ENCODE measurements at regions not wholly inside any gene's neighbourhood (a gene's known extent, or its start where the extent isn't known, plus 50 kb on each side); places are given as distances from the start of the nearest gene placed in this dataset.

DNA sequence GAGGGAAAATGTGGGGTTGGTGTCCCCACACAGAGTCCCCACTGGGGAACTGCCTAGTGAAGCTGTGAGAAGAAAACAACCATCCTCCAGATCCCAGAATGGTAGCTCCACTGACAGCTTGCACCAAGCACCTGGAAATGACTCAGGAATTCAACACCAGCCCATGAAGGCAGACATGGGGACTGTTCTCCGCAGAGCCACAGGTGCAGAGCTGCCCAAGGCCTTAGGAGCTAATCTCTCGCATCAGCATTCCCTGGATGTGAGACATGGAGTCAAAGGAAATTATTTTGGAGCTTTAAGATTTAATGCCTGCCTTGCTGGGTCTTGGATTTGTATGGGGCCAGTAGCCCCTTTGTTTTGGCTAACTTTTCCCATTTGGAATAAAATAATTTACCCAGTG, 367.9 kb downstream of the FAM133A start:
- WGBS, 2 donors = 86 to 90% methylated on average over 2 of the region's 2 CpGs
- DNase-seq (no peak), ATAC-seq (ENCODE audit: low FRiP score) (no peak)
- Histone ChIP-seq H3K27ac (ENCODE audit: low read depth in 1 of 2, low read length in 2 of 2) (no peak overlapping the region), H3K9me3 (ENCODE audit: control insufficient read depth, low read length) (no peaks in the 10 kb centered on the region), H3K27me3 (ENCODE audit: control insufficient read depth in 1 of 2, insufficient read depth in 2 of 2, low read length in 1 of 2) (no peaks in the 10 kb centered on the region), H3K36me3 (ENCODE audit: control insufficient read depth in 1 of 2, insufficient read depth in 2 of 2, low read length in 1 of 2) (no peaks in the 10 kb centered on the region), H3K4me1 (ENCODE audit: control insufficient read depth in 1 of 2, insufficient read depth in 2 of 2, low read length in 2 of 2) (no peaks in the 10 kb centered on the region), H3K4me3 (ENCODE audit: low read length in 2 of 2) (no peak overlapping the region)
- intact Hi-C loops (cut with DNase I) = no loop called here

DNA sequence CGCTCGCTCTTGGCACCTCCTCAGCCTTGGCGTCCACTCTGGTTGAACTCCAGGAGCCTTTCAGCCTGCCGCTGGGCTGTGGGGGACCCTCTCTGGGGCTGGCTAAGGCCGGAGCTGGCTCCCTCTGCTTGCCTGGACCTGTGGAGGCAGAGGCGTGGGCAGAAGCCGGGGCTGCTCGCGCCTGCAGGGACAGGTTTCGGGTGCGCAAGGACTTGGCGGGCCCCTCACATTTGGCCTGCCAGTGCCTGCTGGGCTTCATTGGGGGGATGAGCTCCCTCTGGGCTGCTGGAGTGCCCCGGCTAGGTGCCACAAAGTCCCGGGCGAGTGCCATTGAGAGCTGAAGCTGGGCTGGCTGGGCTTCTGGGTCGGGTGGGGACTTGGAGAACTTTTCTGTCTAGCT, 371.7 kb downstream of the FAM133A start:
- Histone ChIP-seq H3K27ac (ENCODE audit: low read depth in 1 of 2, low read length in 2 of 2) (no peak overlapping the region), H3K4me1 (ENCODE audit: control insufficient read depth in 1 of 2, insufficient read depth in 2 of 2, low read length in 2 of 2) (no peaks in the 10 kb centered on the region), H3K27me3 (ENCODE audit: control insufficient read depth in 1 of 2, insufficient read depth in 2 of 2, low read length in 1 of 2) (no peaks in the 10 kb centered on the region), H3K9me3 (ENCODE audit: control insufficient read depth, low read length) (no peaks in the 10 kb centered on the region), H3K4me3 (ENCODE audit: low read length in 2 of 2) (no peak overlapping the region), H3K36me3 (ENCODE audit: control insufficient read depth in 1 of 2, insufficient read depth in 2 of 2, low read length in 1 of 2) (no peaks in the 10 kb centered on the region)
- intact Hi-C loops (cut with DNase I) = no loop called here
- no peak for DNase-seq
- 85 to 87% methylated on average over 16 of the region's 16 CpGs for WGBS, 2 donors
- ATAC-seq (ENCODE audit: low FRiP score) = no peak

DNA sequence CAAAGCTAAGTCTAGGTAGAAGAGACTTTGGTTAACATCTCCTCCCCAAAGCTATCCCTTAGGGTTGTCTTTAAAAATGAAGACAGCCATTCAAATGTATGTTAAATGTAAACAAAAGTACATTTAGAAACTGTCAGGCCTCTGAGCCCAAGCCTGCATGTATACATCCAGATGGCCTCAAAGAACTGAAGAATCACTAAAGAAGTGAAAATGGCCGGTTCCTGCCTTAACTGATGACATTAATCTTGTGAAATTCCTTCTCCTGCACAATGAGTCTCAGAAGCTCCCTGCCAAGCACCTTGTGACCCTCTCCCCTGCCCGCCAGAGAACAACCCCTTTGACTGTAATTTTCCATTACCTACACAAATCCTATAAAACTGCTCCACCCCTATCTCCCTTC, 377.9 kb downstream of the FAM133A start:
- Histone ChIP-seq H3K36me3 (ENCODE audit: control insufficient read depth in 1 of 2, insufficient read depth in 2 of 2, low read length in 1 of 2) (no peaks in the 10 kb centered on the region), H3K27ac (ENCODE audit: low read depth in 1 of 2, low read length in 2 of 2) (no peak overlapping the region), H3K4me3 (ENCODE audit: low read length in 2 of 2) (no peak overlapping the region), H3K27me3 (ENCODE audit: control insufficient read depth in 1 of 2, insufficient read depth in 2 of 2, low read length in 1 of 2) (no peaks in the 10 kb centered on the region), H3K9me3 (ENCODE audit: control insufficient read depth, low read length) (no peaks in the 10 kb centered on the region), H3K4me1 (ENCODE audit: control insufficient read depth in 1 of 2, insufficient read depth in 2 of 2, low read length in 2 of 2) (no peaks in the 10 kb centered on the region)
- intact Hi-C loops (cut with DNase I) = no loop called here
- no peak for DNase-seq
- WGBS, 2 donors = 24 to 39% methylated on average over 2 of the region's 2 CpGs
- ATAC-seq (ENCODE audit: low FRiP score) = no peak

DNA sequence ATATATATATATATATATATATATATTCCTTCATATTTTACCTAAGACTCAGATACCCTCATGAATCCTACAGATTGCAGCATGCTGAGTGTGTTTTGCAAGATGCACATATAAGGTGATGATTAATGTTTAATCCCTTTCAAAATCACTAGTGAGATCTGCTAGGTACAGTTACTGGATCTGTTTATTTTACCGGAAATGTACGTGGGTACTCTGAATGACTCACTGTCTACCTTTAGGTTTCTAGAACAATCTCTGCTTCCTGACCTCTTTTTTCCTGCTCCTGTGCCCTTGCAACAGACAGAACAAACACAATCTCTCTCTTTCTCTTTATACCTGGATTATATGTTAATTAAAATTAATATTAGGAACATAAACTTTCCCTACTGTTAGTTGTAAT, 379.6 kb downstream of the FAM133A start:
- 45 to 67% methylated on average over 2 of the region's 2 CpGs for WGBS, 2 donors
- H3K4me3 ChIP-seq (ENCODE audit: low read length in 2 of 2) = no peak overlapping the region
- H3K9me3 ChIP-seq (ENCODE audit: control insufficient read depth, low read length) = no peaks in the 10 kb centered on the region
- H3K27ac ChIP-seq (ENCODE audit: low read depth in 1 of 2, low read length in 2 of 2) = no peak overlapping the region
- H3K4me1 ChIP-seq (ENCODE audit: control insufficient read depth in 1 of 2, insufficient read depth in 2 of 2, low read length in 2 of 2) = no peaks in the 10 kb centered on the region
- no peak for ATAC-seq (ENCODE audit: low FRiP score)
- intact Hi-C loops (cut with DNase I) = no loop called here
- DNase-seq = no peak
- H3K27me3 ChIP-seq (ENCODE audit: control insufficient read depth in 1 of 2, insufficient read depth in 2 of 2, low read length in 1 of 2) = no peaks in the 10 kb centered on the region
- no peaks in the 10 kb centered on the region for H3K36me3 ChIP-seq (ENCODE audit: control insufficient read depth in 1 of 2, insufficient read depth in 2 of 2, low read length in 1 of 2)

DNA sequence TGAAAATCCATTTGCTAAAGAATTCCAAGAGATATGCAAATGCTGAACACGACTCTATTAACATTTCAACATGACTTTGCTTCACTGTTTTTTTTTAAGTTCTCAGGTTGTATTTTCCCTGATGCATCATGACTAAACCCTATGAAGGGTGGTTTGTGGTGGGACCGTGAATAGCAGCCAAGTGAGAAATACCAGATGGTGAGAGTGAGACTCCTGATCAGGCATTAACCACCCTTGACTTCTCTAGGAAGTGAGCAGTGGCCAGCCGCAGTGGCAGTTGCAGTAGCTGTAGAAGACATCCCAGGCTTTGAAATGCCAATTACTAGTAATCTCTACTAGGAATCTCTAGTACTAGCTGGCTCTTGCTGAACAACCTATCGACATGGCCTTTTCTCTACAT, 383.4 kb downstream of the FAM133A start:
- H3K36me3 ChIP-seq (ENCODE audit: control insufficient read depth in 1 of 2, insufficient read depth in 2 of 2, low read length in 1 of 2) = no peaks in the 10 kb centered on the region
- H3K27ac ChIP-seq (ENCODE audit: low read depth in 1 of 2, low read length in 2 of 2) = no peak overlapping the region
- H3K4me3 ChIP-seq (ENCODE audit: low read length in 2 of 2) = no peak overlapping the region
- ATAC-seq (ENCODE audit: low FRiP score) = no peak
- H3K9me3 ChIP-seq (ENCODE audit: control insufficient read depth, low read length) = no peaks in the 10 kb centered on the region
- no peaks in the 10 kb centered on the region for H3K4me1 ChIP-seq (ENCODE audit: control insufficient read depth in 1 of 2, insufficient read depth in 2 of 2, low read length in 2 of 2)
- H3K27me3 ChIP-seq (ENCODE audit: control insufficient read depth in 1 of 2, insufficient read depth in 2 of 2, low read length in 1 of 2) = no peaks in the 10 kb centered on the region
- intact Hi-C loops (cut with DNase I) = no loop called here
- DNase-seq = no peak
- 60 to 70% methylated on average over 4 of the region's 4 CpGs for WGBS, 2 donors

DNA sequence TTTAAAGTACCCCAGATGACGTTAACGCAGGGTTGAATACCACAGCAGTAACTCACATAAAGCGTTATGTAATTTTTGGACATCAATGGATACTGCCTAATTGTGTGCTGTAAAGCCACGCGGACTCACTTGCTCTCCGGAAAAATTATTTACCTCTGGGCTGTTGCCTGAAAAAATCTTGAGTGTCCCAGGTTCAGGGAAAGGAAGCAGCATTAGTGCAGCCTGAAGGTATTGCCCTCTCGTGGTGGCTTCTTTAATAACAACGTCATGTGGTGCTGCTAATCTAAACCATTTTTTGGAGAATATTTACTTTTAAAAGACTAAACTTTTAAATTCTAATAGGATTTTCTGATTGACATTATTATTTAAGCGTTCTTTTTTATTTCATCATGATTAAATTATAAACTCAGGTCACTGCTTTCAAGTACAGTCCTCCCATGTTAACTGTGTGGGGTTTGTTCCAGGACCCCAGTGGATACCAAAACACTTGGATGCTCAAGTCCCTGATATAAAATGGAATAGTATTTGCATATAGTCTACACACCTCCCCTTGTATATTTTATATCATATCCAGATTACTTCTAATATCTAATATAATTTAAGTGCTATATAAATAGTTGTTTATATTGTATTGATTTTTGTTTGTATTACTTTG, 384.8 kb downstream of the FAM133A start:
- Histone ChIP-seq H3K4me1 (ENCODE audit: control insufficient read depth in 1 of 2, insufficient read depth in 2 of 2, low read length in 2 of 2) (no peaks in the 10 kb centered on the region), H3K36me3 (ENCODE audit: control insufficient read depth in 1 of 2, insufficient read depth in 2 of 2, low read length in 1 of 2) (no peaks in the 10 kb centered on the region), H3K27me3 (ENCODE audit: control insufficient read depth in 1 of 2, insufficient read depth in 2 of 2, low read length in 1 of 2) (no peaks in the 10 kb centered on the region), H3K27ac (ENCODE audit: low read depth in 1 of 2, low read length in 2 of 2) (no peak overlapping the region), H3K4me3 (ENCODE audit: low read length in 2 of 2) (no peak overlapping the region), H3K9me3 (ENCODE audit: control insufficient read depth, low read length) (no peaks in the 10 kb centered on the region)
- intact Hi-C loops (cut with DNase I) = no loop called here
- 18 to 29% methylated on average over 9 of the region's 9 CpGs for WGBS, 2 donors
- ATAC-seq (ENCODE audit: low FRiP score) = no peak
- DNase-seq = no peak

DNA sequence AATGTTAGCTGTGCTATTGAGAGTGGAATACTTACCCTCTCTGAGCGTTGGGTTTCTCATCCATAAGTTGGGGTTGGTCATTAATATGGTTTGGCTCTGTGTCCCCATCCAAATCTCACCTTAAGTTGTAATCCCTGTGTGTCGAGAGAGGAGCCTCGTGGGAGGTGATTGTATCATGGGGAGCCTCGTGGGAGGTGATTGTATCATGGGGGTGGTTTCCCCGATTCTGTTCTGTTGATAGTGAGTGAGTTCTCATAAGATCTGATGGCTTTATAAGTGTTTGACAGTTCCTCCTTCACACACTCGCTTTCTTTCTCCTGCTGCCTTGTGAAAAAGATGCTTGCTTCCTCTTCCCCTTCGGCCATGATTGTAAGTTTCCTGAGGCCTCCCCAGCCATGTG, 391.1 kb downstream of the FAM133A start:
- Histone ChIP-seq H3K27ac (ENCODE audit: low read depth in 1 of 2, low read length in 2 of 2) (no peak overlapping the region), H3K36me3 (ENCODE audit: control insufficient read depth in 1 of 2, insufficient read depth in 2 of 2, low read length in 1 of 2) (no peaks in the 10 kb centered on the region), H3K9me3 (ENCODE audit: control insufficient read depth, low read length) (no peaks in the 10 kb centered on the region), H3K27me3 (ENCODE audit: control insufficient read depth in 1 of 2, insufficient read depth in 2 of 2, low read length in 1 of 2) (no peaks in the 10 kb centered on the region), H3K4me1 (ENCODE audit: control insufficient read depth in 1 of 2, insufficient read depth in 2 of 2, low read length in 2 of 2) (no peaks in the 10 kb centered on the region), H3K4me3 (ENCODE audit: low read length in 2 of 2) (no peak overlapping the region)
- intact Hi-C loops (cut with DNase I) = no loop called here
- DNase-seq (no peak), ATAC-seq (ENCODE audit: low FRiP score) (no peak)
- WGBS, 2 donors = 76 to 79% methylated on average over 7 of the region's 7 CpGs

DNA sequence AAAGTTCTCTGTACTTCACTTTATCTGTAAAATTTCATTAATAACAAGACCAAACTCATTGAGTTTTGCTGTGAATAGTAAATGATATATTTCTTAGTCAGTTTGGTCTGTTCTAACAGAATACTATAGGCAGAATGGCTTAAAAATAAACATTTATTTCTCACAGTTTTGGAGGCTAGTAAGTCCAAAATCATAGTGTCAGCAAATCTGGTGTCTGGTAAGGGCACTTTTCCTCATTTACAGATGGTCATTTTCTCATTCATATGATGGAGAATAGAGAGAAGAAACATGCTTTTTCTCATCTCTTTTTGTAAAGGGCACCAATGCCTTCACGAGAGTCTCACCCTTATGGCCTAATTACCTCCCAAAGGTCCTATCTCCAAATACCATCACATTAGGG, 415.1 kb downstream of the FAM133A start:
- Histone ChIP-seq H3K4me1 (ENCODE audit: control insufficient read depth in 1 of 2, insufficient read depth in 2 of 2, low read length in 2 of 2) (no peaks in the 10 kb centered on the region), H3K9me3 (ENCODE audit: control insufficient read depth, low read length) (no peaks in the 10 kb centered on the region), H3K4me3 (ENCODE audit: low read length in 2 of 2) (no peak overlapping the region), H3K27me3 (ENCODE audit: control insufficient read depth in 1 of 2, insufficient read depth in 2 of 2, low read length in 1 of 2) (no peaks in the 10 kb centered on the region), H3K36me3 (ENCODE audit: control insufficient read depth in 1 of 2, insufficient read depth in 2 of 2, low read length in 1 of 2) (no peaks in the 10 kb centered on the region), H3K27ac (ENCODE audit: low read depth in 1 of 2, low read length in 2 of 2) (no peak overlapping the region)
- WGBS, 2 donors = 65 to 79% methylated on average over 1 of the region's 1 CpG
- intact Hi-C loops (cut with DNase I) = no loop called here
- DNase-seq = no peak
- ATAC-seq (ENCODE audit: low FRiP score) = no peak

DNA sequence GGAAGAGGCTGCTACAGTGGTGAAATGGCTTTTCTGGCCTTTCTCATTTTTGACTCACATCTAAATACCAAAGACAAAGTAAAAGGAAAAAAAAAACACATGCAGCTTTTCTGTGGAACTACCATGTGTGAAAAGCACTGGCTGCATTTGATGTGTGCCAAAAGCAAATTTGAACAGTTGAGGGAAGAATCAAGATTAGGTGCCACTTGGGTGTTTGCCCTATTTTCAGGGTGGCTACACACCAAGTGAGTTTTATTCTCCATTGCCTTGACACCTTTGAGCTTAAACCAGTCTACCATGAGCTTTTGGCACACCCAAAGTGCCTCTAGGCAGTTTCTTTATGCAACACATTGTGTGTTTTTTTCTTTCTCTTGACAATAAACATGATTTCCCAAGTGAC, 423.9 kb downstream of the FAM133A start:
- Histone ChIP-seq H3K9me3 (ENCODE audit: control insufficient read depth, low read length) (no peaks in the 10 kb centered on the region), H3K4me3 (ENCODE audit: low read length in 2 of 2) (no peak overlapping the region), H3K27me3 (ENCODE audit: control insufficient read depth in 1 of 2, insufficient read depth in 2 of 2, low read length in 1 of 2) (no peaks in the 10 kb centered on the region), H3K27ac (ENCODE audit: low read depth in 1 of 2, low read length in 2 of 2) (no peak overlapping the region), H3K4me1 (ENCODE audit: control insufficient read depth in 1 of 2, insufficient read depth in 2 of 2, low read length in 2 of 2) (no peaks in the 10 kb centered on the region), H3K36me3 (ENCODE audit: control insufficient read depth in 1 of 2, insufficient read depth in 2 of 2, low read length in 1 of 2) (no peaks in the 10 kb centered on the region)
- ATAC-seq (ENCODE audit: low FRiP score) = no peak
- intact Hi-C loops (cut with DNase I) = no loop called here
- DNase-seq = no peak
